SU-DHL-6 (cell line): ENCODE measurements at regions not wholly inside any gene's neighbourhood (a gene's known extent, or its start where the extent isn't known, plus 50 kb on each side); places are given as distances from the start of the nearest gene placed in this dataset.

Experiments used
- EZH2phosphoT487 ChIP-seq: fragments of 200-600 bp; sonication (generic), shearing (Covaris generic); conservative IDR thresholded peaks from 2 replicates; pipeline ENCODE4 v1.6.1; 2018; ENCODE audit warnings: mild to moderate bottlenecking, antibody characterized with exemption, low read length, moderate library complexity, mixed read lengths
- TF ChIP-seq, protein P1 (sequence below): fragments of 200-600 bp; sonication (generic); IDR thresholded peaks from one replicate; pipeline ENCODE4 v1.5.1; 2017; ENCODE audit warnings: antibody characterized with exemption, mild to moderate bottlenecking, low read length, moderate library complexity; ENCODE audit not compliant: insufficient read depth, poor library complexity, severe bottlenecking

DNA sequence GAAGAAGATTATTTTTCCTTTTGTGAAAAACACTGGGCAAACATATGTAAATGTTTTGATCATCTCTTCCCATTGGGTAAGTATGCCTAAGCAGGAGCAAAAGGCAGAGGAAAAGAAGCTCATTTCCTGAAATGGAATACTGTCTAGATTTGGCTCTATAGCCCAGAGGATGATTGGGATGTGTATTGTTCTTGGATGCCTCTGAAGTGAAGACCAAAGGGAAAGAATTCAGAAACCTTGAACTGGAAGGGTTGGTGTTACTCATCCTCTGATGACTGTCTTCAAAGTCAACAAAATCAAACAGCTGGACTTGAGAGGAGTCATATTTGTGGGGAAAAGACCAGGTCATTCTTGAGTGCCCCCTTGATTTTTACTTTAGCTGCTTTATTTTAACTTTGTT, 112.6 kb upstream of the NT5C1B start:
- TF ChIP-seq, protein P1, sequence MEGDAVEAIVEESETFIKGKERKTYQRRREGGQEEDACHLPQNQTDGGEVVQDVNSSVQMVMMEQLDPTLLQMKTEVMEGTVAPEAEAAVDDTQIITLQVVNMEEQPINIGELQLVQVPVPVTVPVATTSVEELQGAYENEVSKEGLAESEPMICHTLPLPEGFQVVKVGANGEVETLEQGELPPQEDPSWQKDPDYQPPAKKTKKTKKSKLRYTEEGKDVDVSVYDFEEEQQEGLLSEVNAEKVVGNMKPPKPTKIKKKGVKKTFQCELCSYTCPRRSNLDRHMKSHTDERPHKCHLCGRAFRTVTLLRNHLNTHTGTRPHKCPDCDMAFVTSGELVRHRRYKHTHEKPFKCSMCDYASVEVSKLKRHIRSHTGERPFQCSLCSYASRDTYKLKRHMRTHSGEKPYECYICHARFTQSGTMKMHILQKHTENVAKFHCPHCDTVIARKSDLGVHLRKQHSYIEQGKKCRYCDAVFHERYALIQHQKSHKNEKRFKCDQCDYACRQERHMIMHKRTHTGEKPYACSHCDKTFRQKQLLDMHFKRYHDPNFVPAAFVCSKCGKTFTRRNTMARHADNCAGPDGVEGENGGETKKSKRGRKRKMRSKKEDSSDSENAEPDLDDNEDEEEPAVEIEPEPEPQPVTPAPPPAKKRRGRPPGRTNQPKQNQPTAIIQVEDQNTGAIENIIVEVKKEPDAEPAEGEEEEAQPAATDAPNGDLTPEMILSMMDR = no peak
- TF ChIP-seq EZH2phosphoT487 = no peak
